ENCODE measurements at regions not wholly inside any gene's neighbourhood (a gene's known extent, or its start where the extent isn't known, plus 50 kb on each side); places are given as distances from the start of the nearest gene placed in this dataset.

- no peak for DNase-seq (ENCODE audit: low read depth in 2 of 3, low spot score in 1 of 3)
Measured at GRCh38 chr3:151990696-151991376, 117.4 kb downstream of the SUCNR1 start.

GRCh38 chr3:151992326-151993041 is 119.0 kb downstream of the SUCNR1 start:
- no peak for DNase-seq (ENCODE audit: low read depth in 2 of 3, low spot score in 1 of 3)

GRCh38 chr3:151995091-151995490 is 121.6 kb downstream of the SUCNR1 start:
- DNase-seq (ENCODE audit: low read depth in 2 of 3, low spot score in 1 of 3) = no peak

- DNase-seq (ENCODE audit: low read depth in 2 of 3, low spot score in 1 of 3) = no peak
Measured at GRCh38 chr3:151998744-151999143, 125.3 kb downstream of the SUCNR1 start.

- no peak for DNase-seq (ENCODE audit: low read depth in 2 of 3, low spot score in 1 of 3)
Measured at GRCh38 chr3:151999936-152000335, 126.5 kb downstream of the SUCNR1 start.

GRCh38 chr3:152011812-152012735 is 138.6 kb downstream of the SUCNR1 start:
- no peak for DNase-seq (ENCODE audit: low read depth in 2 of 3, low spot score in 1 of 3)

- no peak for DNase-seq (ENCODE audit: low read depth in 2 of 3, low spot score in 1 of 3)
Measured at GRCh38 chr3:152019508-152019907, 146.1 kb downstream of the SUCNR1 start.

- peak; percentile 15 to 35 (median 25) for DNase-seq (ENCODE audit: low read depth in 2 of 3, low spot score in 1 of 3)
Measured at GRCh38 chr3:152021951-152022461, 148.6 kb downstream of the SUCNR1 start.

GRCh38 chr3:152026033-152026556 is 152.7 kb downstream of the SUCNR1 start:
- no peak for DNase-seq (ENCODE audit: low read depth in 2 of 3, low spot score in 1 of 3)

GRCh38 chr3:152030320-152030719 is 156.9 kb downstream of the SUCNR1 start:
- no peak for DNase-seq (ENCODE audit: low read depth in 2 of 3, low spot score in 1 of 3)

GRCh38 chr3:152031321-152031720 is 157.9 kb downstream of the SUCNR1 start:
- no peak for DNase-seq (ENCODE audit: low read depth in 2 of 3, low spot score in 1 of 3)

- no peak for DNase-seq (ENCODE audit: low read depth in 2 of 3, low spot score in 1 of 3)
Measured at GRCh38 chr3:152037297-152037696, 163.9 kb downstream of the SUCNR1 start.

- no peak for DNase-seq (ENCODE audit: low read depth in 2 of 3, low spot score in 1 of 3)
Measured at GRCh38 chr3:152037953-152038352, 164.5 kb downstream of the SUCNR1 start.

- DNase-seq (ENCODE audit: low read depth in 2 of 3, low spot score in 1 of 3) = no peak
Measured at GRCh38 chr3:152038490-152038889, 165.0 kb downstream of the SUCNR1 start.

GRCh38 chr3:152039887-152040286 is 166.4 kb downstream of the SUCNR1 start:
- DNase-seq (ENCODE audit: low read depth in 2 of 3, low spot score in 1 of 3) = no peak

GRCh38 chr3:152040319-152040718 is 166.9 kb downstream of the SUCNR1 start:
- no peak for DNase-seq (ENCODE audit: low read depth in 2 of 3, low spot score in 1 of 3)

- DNase-seq (ENCODE audit: low read depth in 2 of 3, low spot score in 1 of 3) = no peak
Measured at GRCh38 chr3:152043620-152044019, 170.2 kb downstream of the SUCNR1 start.

- no peak for DNase-seq (ENCODE audit: low read depth in 2 of 3, low spot score in 1 of 3)
Measured at GRCh38 chr3:152046280-152046679, 172.8 kb downstream of the SUCNR1 start.

GRCh38 chr3:152047465-152047864 is 174.0 kb downstream of the SUCNR1 start:
- DNase-seq (ENCODE audit: low read depth in 2 of 3, low spot score in 1 of 3) = no peak

- DNase-seq (ENCODE audit: low read depth in 2 of 3, low spot score in 1 of 3) = no peak
Measured at GRCh38 chr3:152048831-152049230, 175.4 kb downstream of the SUCNR1 start.

- no peak for DNase-seq (ENCODE audit: low read depth in 2 of 3, low spot score in 1 of 3)
Measured at GRCh38 chr3:152050903-152051302, 177.5 kb downstream of the SUCNR1 start.
